Renal cortical epithelial cell (primary cell): ENCODE measurements at regions not wholly inside any gene's neighbourhood (a gene's known extent, or its start where the extent isn't known, plus 50 kb on each side); places are given as distances from the start of the nearest gene placed in this dataset.
"Not testable (repeated sequence)": the region's sequence is repeated elsewhere in the genome, so short reads cannot be mapped to it uniquely, and the experiment has no call there.

ENCODE experiments used
- DNase-seq: peaks from one replicate; pipeline ENCODE4 v3.0.0-alpha.2; 2011; ENCODE audit warnings: low read depth

DNA sequence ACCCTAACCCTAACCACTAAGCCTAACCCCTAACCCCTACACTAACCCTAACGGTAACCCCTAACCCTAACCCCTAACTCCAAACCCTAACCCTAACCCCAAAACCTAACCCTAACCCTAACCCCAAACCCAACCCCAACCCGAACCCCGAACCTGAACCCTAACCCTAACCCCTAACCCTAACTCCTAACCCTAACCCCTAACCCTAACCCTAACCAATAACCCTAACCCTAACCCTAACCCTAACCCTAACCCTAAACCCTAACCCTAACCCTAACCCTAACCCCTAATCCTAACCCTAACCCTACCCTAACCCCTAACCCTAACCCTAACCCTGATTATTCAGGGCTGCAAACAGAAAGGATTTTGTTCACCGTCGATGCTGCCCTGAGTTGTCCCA is 144.6 kb upstream of the DUSP22 start:
- DNase-seq = not testable (repeated sequence)

DNA sequence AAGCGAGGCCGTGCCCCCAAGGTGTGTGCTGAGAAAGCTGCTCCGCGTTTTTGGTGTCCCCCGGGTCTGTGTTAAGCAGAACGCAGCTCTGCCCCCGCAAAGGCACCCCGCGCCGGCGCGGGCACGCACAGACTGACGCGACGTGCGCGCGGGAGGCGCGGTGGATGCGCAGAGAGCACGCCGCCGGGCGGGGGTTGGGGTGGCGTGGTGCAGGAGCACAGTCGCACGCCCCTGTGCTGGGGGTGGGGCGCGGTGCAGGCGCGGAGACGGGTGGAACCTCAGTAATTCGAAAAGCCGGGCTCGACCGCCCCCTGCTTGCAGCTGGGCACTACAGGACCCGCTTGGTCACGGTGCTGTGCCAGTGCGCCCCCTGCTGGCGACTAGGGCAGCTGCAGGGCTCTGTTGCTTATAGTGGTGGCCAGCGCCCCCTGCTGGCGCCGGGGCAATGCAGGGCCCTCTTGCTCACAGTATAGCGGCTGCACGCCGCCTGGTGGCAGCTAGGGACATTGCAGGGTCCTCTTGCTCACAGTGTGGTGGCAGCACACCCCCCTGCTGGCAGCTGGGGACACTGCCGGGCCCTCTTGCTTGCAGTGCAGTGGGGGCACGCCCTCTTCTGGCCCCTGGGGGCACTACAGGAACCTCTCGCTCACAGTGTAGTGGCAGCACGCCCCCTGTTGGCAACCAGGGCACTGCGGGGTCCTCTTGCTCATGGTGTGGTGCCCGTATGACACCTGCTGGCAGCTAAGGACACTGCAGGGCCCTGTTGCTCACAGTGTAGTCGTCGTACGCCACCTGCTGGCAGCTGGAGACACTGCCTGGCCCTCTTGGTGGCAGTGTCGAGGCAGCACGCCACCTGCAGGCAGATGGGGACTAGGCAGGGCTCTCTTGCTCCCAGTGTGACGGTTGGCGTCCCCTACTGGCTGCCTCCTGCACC is 144.0 kb upstream of the DUSP22 start:
- peak; percentile 11 for DNase-seq

DNA sequence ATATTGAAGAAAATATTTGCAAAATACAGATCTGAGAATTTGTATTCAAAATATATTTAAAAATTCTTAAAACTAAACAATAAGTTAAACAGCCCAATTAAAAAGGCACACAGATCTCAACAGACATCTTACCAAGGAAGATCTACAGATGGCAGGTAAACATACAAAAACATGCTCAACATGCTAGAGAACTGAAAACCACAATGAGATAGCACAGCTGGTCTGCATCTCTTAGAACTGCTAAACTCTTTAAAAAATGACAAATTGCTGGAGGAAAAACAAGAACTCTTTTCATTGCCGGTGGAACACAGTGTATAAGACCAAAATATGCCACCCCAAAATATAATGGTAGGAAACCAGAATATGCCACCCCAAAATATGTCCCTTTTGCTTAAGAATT is 142.1 kb upstream of the DUSP22 start:
- DNase-seq = not testable (repeated sequence)

DNA sequence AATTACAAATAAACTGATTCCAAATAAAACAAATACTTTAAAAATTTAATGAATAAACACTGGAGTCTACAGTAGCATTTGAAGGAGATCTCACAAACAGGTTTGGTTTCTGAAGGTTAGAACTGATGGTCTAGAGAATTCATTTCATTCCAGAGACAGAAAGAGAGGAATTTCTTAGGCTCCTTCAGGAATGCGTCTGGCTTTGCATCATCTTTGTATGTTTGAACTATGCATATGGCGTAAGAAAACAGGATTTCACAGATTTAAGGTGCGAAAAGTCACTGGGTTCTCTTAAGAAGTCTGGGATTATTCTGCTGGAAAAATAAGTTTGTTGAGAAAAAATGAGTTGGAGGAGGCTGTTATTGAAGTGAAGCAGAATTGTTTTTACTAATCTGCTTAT is 139.9 kb upstream of the DUSP22 start:
- DNase-seq = not testable (repeated sequence)

DNA sequence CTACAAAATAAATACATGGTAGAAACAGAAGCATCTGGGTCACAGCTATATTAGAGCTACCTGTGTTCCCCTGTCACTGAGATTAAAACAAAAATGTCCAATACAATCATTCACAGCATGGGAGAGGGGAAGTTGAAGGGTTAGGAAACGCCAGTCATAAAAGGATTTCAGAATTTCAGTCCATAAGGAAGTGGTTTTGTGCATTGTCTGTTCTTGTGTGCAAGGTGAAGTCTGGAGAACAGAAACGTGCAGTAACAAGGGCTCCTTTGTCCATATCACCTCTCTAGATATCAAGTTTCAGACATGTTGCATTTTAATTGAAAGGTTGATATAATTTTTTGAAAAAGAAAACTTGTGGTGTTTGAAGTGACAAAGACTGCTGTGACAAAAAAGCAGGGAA is 139.3 kb upstream of the DUSP22 start:
- not testable (repeated sequence) for DNase-seq

DNA sequence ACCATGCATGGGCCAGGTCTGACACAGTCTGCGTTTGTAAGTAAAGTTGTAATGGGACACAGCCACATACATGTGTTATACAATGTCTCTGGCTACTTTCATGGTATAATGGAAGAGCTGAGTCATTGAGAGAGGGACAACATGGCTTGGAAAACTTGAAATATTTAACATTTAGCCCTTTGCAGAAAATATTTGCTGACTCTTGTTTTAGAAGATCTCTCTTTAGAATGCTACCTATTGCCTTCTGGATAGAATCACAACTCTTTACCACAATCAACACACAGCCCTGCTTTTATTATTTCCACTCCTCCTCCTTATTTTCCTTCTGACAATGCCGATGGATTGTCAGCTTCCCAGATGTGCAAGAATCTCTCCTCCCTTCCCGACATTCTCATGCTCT is 138.4 kb upstream of the DUSP22 start:
- not testable (repeated sequence) for DNase-seq

DNA sequence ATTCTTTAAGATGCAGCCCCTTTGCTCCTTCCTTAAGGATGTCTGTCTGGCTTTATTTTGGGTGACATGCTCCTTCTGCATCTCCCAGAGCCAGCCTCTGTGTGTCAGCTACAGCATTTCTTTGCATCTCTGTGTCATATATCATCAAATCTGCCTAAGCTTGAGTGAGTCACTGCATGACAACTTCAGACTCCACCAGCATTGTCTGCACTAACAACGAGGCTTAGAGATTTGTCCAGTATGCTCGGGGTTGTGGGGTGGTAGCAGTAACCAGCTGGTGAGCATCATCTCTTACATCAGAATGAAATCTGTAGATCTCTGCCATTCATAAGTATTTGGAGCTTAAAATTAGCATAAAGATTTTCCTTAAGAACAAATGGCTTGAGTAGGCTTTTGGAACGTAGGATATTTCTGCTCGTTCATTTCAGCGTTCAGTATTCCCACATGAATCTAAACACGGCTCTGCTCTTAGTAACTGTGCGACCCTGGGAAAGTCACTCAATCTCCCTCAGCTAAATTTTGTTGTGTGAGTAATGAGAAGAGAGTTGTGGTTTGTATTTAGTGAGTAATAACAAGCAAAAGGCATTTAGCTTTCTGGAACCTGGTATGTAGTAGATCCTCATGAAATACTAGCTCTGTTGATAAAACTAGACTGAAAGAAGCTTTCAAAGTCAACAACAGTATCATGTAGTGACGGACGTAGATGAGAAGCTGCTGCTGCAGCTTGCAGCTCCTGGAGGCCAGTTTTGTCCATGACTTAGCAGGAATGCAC is 137.8 kb upstream of the DUSP22 start:
- DNase-seq = peak; percentile 7

DNA sequence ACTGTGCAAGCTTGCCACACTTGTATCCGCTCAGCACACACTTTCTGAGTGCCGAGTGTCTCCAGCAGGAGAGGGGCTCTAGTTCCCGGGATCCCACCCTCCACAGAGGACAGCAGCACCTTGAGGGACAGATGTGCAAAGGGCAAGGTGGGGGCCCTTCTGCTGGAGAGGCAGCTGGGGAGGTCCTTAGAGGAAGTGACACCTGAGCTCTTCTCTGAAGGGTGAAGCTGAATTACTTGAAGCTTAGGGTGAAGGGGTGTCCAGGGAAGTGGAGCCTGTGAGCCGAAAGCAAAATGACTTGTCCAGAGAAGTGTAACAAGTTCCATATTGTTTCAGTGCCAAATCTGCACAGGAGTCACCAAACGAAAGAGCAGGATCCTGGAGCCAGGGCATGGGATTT is 136.3 kb upstream of the DUSP22 start:
- DNase-seq = no peak

DNA sequence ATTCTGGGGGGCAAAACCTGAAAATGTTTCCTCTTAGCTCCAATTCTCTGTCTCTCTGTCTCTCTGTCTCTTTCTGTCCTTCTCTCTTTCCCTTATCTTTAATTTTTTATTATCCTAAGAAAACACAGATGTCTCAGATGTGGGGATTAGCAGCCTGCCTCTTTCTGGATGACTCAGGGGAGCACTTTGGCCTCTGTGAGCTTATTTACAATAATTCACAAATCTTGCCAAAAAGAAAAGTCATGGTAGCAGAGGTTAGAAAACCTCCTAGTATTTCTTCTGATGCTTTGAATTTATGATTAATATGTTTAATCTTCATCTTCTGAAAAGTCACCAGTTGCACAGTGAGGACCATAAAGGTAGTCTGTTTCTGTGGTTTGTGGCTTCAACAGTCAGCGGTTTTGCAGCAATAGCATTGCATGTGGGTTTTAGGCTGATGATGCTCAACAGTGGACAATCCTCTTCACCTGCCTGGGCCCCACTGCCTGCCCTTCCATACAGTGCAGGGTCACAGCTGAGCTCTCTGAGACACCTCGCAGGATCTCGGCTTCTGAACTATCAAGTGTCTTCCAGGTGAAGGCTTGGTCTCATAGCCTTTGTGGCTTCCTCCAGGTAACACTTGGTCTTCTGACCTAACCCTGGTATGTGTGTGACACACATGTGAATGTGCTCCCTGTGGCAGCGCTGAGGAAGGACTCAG is 135.7 kb upstream of the DUSP22 start:
- DNase-seq = not testable (repeated sequence)

DNA sequence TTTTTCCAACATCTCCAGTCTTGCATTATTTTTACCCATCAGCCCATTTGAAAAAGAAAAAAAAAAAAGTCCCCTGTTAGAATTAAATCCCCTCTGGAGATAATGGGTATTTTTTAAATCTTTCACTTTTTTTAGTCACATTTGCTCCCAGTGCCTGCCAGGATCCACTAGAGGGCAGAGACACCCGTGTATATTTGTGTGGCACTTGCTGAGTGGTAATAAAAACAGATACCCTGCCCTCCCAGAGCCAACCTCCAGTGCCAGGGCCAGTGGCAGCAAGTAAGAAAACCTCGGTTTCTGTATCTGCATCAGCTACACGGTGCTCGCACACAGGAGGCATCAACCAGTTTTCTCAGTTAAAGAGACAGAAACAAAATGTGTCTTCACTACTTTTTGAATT is 135.1 kb upstream of the DUSP22 start:
- DNase-seq = not testable (repeated sequence)

DNA sequence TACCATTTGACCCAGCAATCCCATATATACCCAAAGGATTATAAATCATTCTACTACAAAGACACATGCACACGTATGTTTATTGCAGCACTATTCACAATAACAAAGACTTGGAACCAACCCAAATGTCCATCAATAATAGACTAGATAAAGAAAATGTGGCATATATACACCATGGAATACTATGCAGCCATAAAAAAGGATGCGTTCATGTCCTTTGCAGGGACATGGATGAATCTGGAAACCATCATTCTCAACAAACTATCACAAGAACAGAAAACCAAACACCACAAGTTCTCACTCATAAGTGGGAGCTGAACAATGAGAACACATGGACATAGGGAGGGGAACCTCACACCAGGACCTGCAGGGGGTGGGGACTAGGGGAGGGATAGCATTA is 130.6 kb upstream of the DUSP22 start:
- not testable (repeated sequence) for DNase-seq

DNA sequence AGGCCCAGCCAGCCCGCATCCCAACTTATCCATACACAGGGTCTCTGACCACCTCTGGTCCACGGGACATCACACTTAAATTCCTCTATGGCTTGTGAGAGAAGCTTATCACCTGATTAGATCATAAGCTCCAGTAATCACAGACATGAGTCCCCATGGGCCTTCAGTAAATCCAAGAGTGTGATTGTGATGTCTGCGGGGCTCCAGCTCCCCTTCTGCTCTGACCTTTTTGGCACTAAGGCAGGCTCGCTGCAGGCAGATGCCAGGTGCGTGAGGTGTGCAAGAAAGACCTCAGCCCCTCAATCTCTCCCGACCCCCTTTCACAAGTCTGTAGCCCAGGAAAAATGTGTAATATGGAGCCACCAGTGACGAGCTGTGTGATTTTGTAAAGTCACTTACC is 127.6 kb upstream of the DUSP22 start:
- no peak for DNase-seq

DNA sequence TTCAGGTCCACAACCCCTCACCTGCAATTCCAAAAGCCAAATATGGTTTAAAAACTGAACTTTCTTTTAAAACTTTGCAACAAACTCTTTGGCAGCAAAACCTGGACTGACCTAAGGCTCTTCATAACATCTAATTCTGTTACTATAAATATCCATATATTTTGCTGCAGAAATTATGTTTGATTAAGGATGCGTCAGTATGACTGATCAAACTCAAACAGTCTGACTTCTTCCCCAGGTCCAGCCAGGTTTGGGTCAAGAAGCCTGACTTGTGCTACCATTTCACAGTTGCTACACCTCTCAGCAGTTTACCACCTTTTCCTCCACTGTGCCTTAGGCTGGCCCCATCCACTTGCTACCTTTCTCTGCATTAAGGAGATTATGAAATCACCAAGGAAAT is 127.0 kb upstream of the DUSP22 start:
- no peak for DNase-seq

DNA sequence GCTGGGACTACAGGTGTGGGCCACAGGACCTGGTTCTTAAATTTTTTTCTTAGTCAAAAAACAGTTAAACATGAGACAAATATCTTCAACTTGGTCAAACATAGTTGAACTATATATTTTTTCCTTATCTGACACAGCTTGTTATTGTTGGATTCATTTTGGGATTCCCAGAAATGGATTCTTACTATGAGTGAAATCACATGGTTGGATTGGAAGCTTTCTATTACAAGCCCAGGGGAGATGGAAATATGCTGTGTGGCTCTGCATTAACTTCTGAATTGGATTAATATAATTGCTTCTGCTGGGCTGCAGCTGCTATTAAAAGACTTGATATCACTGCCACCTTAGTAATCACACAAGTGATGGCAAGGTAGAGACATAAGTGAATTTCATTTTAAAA is 126.4 kb upstream of the DUSP22 start:
- no peak for DNase-seq

DNA sequence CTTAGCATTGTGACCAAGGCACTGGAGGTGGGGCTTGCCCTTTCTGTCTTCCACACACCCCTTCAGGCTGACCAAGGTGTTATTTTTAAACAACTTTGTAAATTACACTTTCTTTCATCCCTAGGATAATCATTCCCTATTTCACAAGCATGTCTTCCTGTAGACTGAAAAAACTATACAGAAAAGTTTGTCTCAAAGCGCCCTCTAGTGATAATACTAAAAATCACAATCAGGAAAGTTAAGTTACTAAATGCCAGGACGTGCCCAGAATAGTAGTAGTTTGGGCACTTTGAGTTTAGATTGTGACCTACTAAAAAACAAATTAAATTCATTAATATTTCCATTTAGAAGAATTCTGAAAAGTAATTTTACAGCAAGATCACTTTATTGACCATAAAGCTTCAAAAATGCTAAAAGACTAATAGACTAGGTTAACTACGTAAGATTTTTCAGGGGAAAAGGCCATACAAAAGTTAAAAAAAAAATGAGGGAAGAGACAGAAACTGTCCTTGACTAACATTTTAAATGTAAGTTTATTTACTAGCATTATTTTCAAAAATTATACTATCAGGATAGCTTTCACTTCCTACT is 123.3 kb upstream of the DUSP22 start:
- peak; percentile 66 for DNase-seq

DNA sequence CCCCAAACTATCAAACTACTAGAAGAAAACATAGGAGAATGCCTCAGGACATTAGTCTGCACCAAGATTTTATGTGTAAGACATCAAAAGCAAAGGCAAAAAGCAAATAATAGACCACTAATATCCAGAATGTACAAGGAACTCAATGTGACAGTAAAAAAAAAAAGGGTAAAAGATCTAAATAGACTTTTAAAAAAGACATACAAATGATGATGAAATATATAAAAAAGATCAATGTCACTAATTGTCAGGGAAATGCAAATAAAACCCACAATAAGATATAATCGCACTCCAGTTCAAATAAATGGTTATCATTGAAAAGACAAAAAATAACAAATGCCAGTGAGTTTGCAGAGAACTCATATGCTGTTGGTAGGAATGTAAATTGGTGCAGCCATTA is 118.3 kb upstream of the DUSP22 start:
- no peak for DNase-seq

DNA sequence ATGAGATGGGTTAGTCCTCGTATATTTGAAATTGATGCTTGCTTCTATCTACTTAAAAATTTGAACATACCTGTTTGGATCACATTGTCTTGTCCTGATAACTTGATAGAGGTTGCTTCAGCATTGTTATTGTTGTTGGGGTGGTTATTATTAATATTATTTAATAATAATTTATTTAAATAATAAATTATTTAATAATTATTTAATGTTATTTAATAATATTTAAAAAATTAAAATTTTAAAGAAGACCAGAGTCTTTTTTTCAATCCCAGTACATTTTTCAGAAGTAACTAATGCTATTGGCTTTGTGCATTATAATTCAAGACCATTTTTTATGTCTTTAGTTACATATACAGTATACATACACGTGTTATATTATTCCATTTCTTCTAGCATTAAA is 116.6 kb upstream of the DUSP22 start:
- DNase-seq = no peak

DNA sequence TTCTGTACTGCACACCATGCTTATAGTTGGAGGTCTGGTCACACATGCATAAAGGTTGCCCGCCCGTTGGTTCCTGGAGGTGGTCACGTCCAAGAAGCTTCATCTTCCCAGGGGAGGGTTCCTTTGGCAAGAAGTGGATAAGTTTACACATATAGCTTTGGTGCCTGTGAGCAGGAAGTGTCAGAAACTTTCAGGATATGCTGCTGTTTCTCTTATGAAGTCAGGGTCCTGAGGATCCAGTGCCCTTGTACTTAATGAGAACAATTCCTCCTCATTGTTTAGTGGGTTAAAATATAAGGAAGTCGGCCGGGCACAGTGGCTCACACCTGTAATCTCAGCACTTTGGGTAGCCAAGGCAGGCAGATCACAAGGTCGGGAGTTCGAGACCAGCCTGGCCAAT is 115.5 kb upstream of the DUSP22 start:
- DNase-seq = no peak

DNA sequence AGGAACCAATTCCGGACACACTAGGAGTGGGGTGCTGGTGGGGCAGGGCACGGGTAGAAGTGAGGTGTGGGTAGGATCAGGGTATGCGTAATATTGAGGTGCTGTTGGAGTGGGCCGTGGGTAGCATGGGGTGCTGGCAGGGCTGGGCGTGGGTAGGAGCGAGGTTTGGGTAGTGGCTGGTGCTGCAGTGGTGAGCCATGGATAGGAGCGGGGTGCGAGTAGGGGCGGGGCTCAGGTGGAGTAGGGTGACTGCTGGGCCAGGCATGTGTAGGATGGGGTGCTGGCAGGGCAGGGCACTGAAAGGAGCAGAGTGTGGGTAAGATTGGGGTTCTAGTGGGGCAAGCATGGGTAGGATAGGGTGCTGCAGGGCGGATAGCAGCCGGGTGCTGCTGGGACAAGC is 114.2 kb upstream of the DUSP22 start:
- no peak for DNase-seq

DNA sequence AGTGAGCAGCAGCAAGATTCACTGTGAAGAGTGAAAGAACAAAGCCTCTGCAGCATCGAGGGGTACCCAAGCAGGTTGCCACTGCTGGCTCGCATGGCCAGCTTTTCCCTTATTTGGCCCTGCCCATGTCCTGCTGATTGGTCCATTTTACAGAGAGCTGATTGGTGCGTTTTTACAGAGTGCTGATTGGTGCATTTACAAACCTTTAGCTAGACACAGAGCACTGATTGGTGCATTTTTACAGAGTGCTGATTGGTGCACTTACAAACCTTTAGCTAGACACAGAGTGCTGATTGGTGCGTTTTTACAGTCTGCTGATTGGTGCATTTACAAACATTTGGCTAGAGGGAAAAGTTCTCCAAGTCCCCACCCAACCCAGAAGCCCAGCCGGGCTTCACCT is 113.4 kb upstream of the DUSP22 start:
- not testable (repeated sequence) for DNase-seq

DNA sequence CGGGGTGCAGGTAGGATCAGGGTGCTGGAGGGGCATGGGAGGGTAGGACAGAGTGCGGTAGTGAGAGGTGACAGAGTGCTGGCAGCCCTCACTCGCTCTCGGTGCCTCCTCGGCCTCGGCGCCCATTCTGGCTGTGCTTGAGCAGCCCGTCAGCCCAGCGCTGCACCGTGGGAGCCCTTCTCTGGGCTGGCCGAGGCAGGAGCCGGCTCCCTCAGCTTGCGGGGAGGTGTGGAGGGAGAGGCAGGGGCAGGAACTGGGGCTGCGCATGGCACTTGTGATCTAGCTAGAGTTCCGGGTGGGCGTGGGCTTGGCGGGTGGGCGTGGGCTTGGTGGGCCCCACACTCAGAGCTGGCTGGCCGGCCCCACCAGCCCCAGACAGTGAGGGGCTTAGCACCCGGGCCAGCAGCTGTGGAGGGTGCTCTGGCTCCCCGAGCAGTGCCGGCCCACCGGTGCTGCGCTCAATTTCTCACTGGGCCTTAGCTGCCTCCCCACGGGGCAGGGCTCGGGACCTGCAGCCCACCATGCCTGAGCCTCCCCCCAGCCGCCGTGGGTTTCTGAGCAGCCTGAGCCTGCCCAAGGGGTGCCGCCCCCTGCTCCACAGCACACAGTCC is 112.8 kb upstream of the DUSP22 start:
- no peak for DNase-seq
